Activated B cell treated with CpG ODN at 0.5 μM for 24 hours (primary cell): ENCODE measurements at regions not wholly inside any gene's neighbourhood (a gene's known extent, or its start where the extent isn't known, plus 50 kb on each side); places are given as distances from the start of the nearest gene placed in this dataset.

Source experiments
- ATAC-seq: fragments of 200-7000 bp; cut with Tn5 transposase; one replicate; pipeline ENCODE4 v1.10.0; 2021; ENCODE audit warnings: low read depth, mild to moderate bottlenecking, moderate library complexity
- CTCF ChIA-PET: fragments of 350-600 bp; sonication (Branson Sonifier 250); formaldehyde crosslinking; loops from one replicate; lab custom pipeline; 2021; ENCODE audit warnings: antibody characterized with exemption; lab: Charles Lee
- POLR2A ChIA-PET: fragments of 350-600 bp; sonication (Branson Sonifier 250); formaldehyde crosslinking; loops from one replicate; lab custom pipeline; 2021; ENCODE audit warnings: antibody characterized with exemption; lab: Charles Lee
- DNase-seq: peaks from one replicate; pipeline ENCODE4 v3.0.0; 2022
- H3K27ac Mint-ChIP-seq: one replicate; pipeline ENCODE4 v1.8.0; 2020; ENCODE audit warnings: mixed read lengths
- H3K27me3 Mint-ChIP-seq: one replicate; pipeline ENCODE4 v1.8.0; 2021; ENCODE audit warnings: mixed read lengths
- H3K36me3 Mint-ChIP-seq: one replicate; pipeline ENCODE4 v1.8.0; 2021; ENCODE audit warnings: low read depth, mixed read lengths
- H3K4me1 Mint-ChIP-seq: one replicate; pipeline ENCODE4 v1.8.0; 2021; ENCODE audit warnings: mixed read lengths
- H3K4me3 Mint-ChIP-seq: one replicate; pipeline ENCODE4 v1.8.0; 2020; ENCODE audit warnings: mild to moderate bottlenecking, mixed read lengths
- H3K9me3 Mint-ChIP-seq: one replicate; pipeline ENCODE4 v1.8.0; 2020; ENCODE audit warnings: mixed read lengths
- CTCF ChIP-seq: fragments of 200-600 bp; IDR thresholded peaks from one replicate; pipeline ENCODE4 v1.8.0; 2022; ENCODE audit warnings: antibody characterized with exemption, mild to moderate bottlenecking
- intact Hi-C: fragments of 100-400 bp; cut with micrococcal nuclease; formaldehyde crosslinking; loops from one replicate; pipeline ENCODE4 v1.15.1; 2024

GRCh38 chr5:173812811-173813550 lies 75.2 kb upstream of the CPEB4 start:
- DNase-seq (no peak), ATAC-seq (no peak)
- peaks cover 2% of the 10 kb centered on the region for H3K9me3 Mint-ChIP-seq
- H3K4me1 Mint-ChIP-seq = peaks cover 39% of the 10 kb centered on the region
- intact Hi-C loops = no loop called here
- no peak overlapping the region for H3K4me3 Mint-ChIP-seq
- no peak overlapping the region for H3K27ac Mint-ChIP-seq
- ChIA-PET POLR2A (no interaction called here), CTCF (no interaction called here)
- no peaks in the 10 kb centered on the region for H3K36me3 Mint-ChIP-seq
- H3K27me3 Mint-ChIP-seq = no peaks in the 10 kb centered on the region
- no peak for TF ChIP-seq CTCF

- TF ChIP-seq CTCF = no peak
- ATAC-seq (no peak), DNase-seq (no peak)
- Mint-ChIP-seq H3K27ac (no peak overlapping the region), H3K36me3 (no peaks in the 10 kb centered on the region), H3K27me3 (no peaks in the 10 kb centered on the region), H3K9me3 (peaks cover 4% of the 10 kb centered on the region), H3K4me3 (no peak overlapping the region), H3K4me1 (peaks cover 48% of the 10 kb centered on the region)
- CTCF ChIA-PET = no interaction called here
- intact Hi-C loops = no loop called here
- POLR2A ChIA-PET = interaction anchor here (0.7 to 1.2 kb wide), 2 partner anchors 74 to 177 kb away, joined by 3 read pairs; no protein-coding TSS in a partner anchor
Observed at GRCh38 chr5:173814053-173814452, 74.1 kb upstream of the CPEB4 start.

- intact Hi-C loops = no loop called here
- ATAC-seq (no peak), DNase-seq (no peak)
- ChIA-PET CTCF (no interaction called here), POLR2A (interaction anchor here (0.7 kb wide), 1 partner anchor 22 kb away, joined by 3 read pairs; no protein-coding TSS in a partner anchor)
- peaks cover 7% of the 10 kb centered on the region for H3K36me3 Mint-ChIP-seq
- H3K9me3 Mint-ChIP-seq = peaks cover 11% of the 10 kb centered on the region
- peaks cover 63% of the 10 kb centered on the region for H3K4me1 Mint-ChIP-seq
- H3K4me3 Mint-ChIP-seq = no peak overlapping the region
- H3K27ac Mint-ChIP-seq = no peak overlapping the region
- TF ChIP-seq CTCF = no peak
- H3K27me3 Mint-ChIP-seq = no peaks in the 10 kb centered on the region
Observed at GRCh38 chr5:173815571-173815970, 72.6 kb upstream of the CPEB4 start.

- peaks cover 10% of the 10 kb centered on the region for H3K9me3 Mint-ChIP-seq
- no peaks in the 10 kb centered on the region for H3K27me3 Mint-ChIP-seq
- intact Hi-C loops = no loop called here
- H3K4me3 Mint-ChIP-seq = no peak overlapping the region
- CTCF ChIA-PET = no interaction called here
- no peak for ATAC-seq
- no peak for DNase-seq
- peaks cover 7% of the 10 kb centered on the region for H3K36me3 Mint-ChIP-seq
- peaks cover 75% of the 10 kb centered on the region for H3K4me1 Mint-ChIP-seq
- no peak overlapping the region for H3K27ac Mint-ChIP-seq
- POLR2A ChIA-PET = no interaction called here
- TF ChIP-seq CTCF = no peak
Observed at GRCh38 chr5:173816728-173817127, 71.4 kb upstream of the CPEB4 start.

GRCh38 chr5:173817561-173817960 lies 70.6 kb upstream of the CPEB4 start:
- Mint-ChIP-seq H3K36me3 (peaks cover 7% of the 10 kb centered on the region), H3K9me3 (peaks cover 10% of the 10 kb centered on the region), H3K27me3 (no peaks in the 10 kb centered on the region), H3K4me3 (peak overlapping the region; percentile 25), H3K4me1 (peaks cover 81% of the 10 kb centered on the region), H3K27ac (no peak overlapping the region)
- ChIA-PET CTCF (no interaction called here), POLR2A (interaction anchor here (0.6 to 0.7 kb wide), 2 partner anchors 14 to 15 kb away, joined by 3 to 4 read pairs; no protein-coding TSS in a partner anchor)
- intact Hi-C loops = no loop called here
- no peak for TF ChIP-seq CTCF
- no peak for ATAC-seq
- no peak for DNase-seq
